GM23248 (cell line): ENCODE measurements at regions not wholly inside any gene's neighbourhood (a gene's known extent, or its start where the extent isn't known, plus 50 kb on each side); places are given as distances from the start of the nearest gene placed in this dataset.

Experiments used
- DNase-seq: peaks from one replicate; pipeline ENCODE4 v3.0.0-alpha.2; 2015
- H2AFZ ChIP-seq: fragments of 200-600 bp; sonication (generic); 2 replicates; pipeline ENCODE4 v1.6.1; 2016; ENCODE audit warnings: antibody characterized with exemption
- H3F3A ChIP-seq: fragments of 200-600 bp; sonication (generic); 2 replicates; pipeline ENCODE4 v1.6.1; 2016; ENCODE audit warnings: mild to moderate bottlenecking, antibody characterized with exemption, mixed run types; ENCODE audit not compliant: insufficient read depth
- H3K27ac ChIP-seq: fragments of 200-600 bp; sonication (generic); 2 replicates; pipeline ENCODE4 v1.5.1; 2016; ENCODE audit warnings: mild to moderate bottlenecking
- H3K27me3 ChIP-seq: fragments of 200-600 bp; sonication (generic); replicated peaks from 2 replicates; pipeline ENCODE4 v1.6.1; 2016; ENCODE audit warnings: mild to moderate bottlenecking; ENCODE audit not compliant: insufficient read depth
- H3K36me3 ChIP-seq: fragments of 200-600 bp; sonication (generic); 2 replicates; pipeline ENCODE4 v1.6.1; 2016; ENCODE audit warnings: low read depth, mild to moderate bottlenecking
- H3K4me1 ChIP-seq: fragments of 200-600 bp; sonication (generic); 2 replicates; pipeline ENCODE4 v1.6.1; 2016; ENCODE audit warnings: mild to moderate bottlenecking; ENCODE audit not compliant: insufficient read depth
- H3K4me2 ChIP-seq: fragments of 200-600 bp; sonication (generic); one replicate; pipeline ENCODE4 v1.6.1; 2016; ENCODE audit warnings: mild to moderate bottlenecking; ENCODE audit not compliant: unreplicated experiment
- H3K4me3 ChIP-seq: fragments of 200-600 bp; sonication (generic); 2 replicates; pipeline ENCODE4 v1.5.1; 2016; ENCODE audit warnings: mild to moderate bottlenecking
- H3K79me2 ChIP-seq: fragments of 200-600 bp; sonication (generic); 2 replicates; pipeline ENCODE4 v1.6.1; 2016; ENCODE audit warnings: mild to moderate bottlenecking; ENCODE audit not compliant: insufficient read depth
- H3K9ac ChIP-seq: fragments of 200-600 bp; sonication (generic); 2 replicates; pipeline ENCODE4 v1.6.1; 2016; ENCODE audit warnings: mild to moderate bottlenecking
- H3K9me2 ChIP-seq: fragments of 200-600 bp; sonication (generic); 2 replicates; pipeline ENCODE4 v1.6.1; 2016; ENCODE audit warnings: mixed run types, mild to moderate bottlenecking, moderate library complexity; ENCODE audit not compliant: insufficient read depth
- H3K9me3 ChIP-seq: fragments of 200-600 bp; sonication (generic); one replicate; pipeline ENCODE4 v1.6.1; 2017; ENCODE audit warnings: low read depth
- H4K20me1 ChIP-seq: fragments of 200-600 bp; sonication (generic); 2 replicates; pipeline ENCODE4 v1.6.0; 2016; ENCODE audit not compliant: insufficient read depth
- EZH2 ChIP-seq: fragments of 200-600 bp; sonication (generic); IDR thresholded peaks from 2 replicates; pipeline ENCODE4 v1.6.1; 2018; ENCODE audit warnings: antibody characterized with exemption, mild to moderate bottlenecking; ENCODE audit not compliant: insufficient read depth, poor library complexity, severe bottlenecking
- EZH2phosphoT487 ChIP-seq: fragments of 200-600 bp; sonication (generic); IDR thresholded peaks from 2 replicates; pipeline ENCODE4 v1.6.1; 2018; ENCODE audit warnings: antibody characterized with exemption, moderate library complexity, mild to moderate bottlenecking, low read depth; ENCODE audit not compliant: insufficient read depth
- WGBS, 2 experiments: methylation state at CpG; one replicate each; pipeline ENCODE4 v1.1.6; 2015 to 2017; ENCODE audit warnings: low lambda C conversion rate in 2 of 2, low coverage in 1 of 2; ENCODE audit errors: missing lambda C conversion rate in 2 of 2; 5-methylcytosine and 5-hydroxymethylcytosine counted together
- in situ Hi-C: fragments of 300-500 bp; cut with MboI; formaldehyde crosslinking; loops from 2 replicates; pipeline ENCODE4 v1.15.0; 2020

GRCh38 chr7:41451826-41452225 lies 251.1 kb downstream of the INHBA start:
- no peak overlapping the region for H3K4me3 ChIP-seq
- H3K27me3 ChIP-seq = no peaks in the 10 kb centered on the region
- no peak overlapping the region for H2AFZ ChIP-seq
- H3K27ac ChIP-seq = no peak overlapping the region
- no peaks in the 10 kb centered on the region for H3K9me2 ChIP-seq
- H3K79me2 ChIP-seq = no peaks in the 10 kb centered on the region
- TF ChIP-seq EZH2phosphoT487 (no peak), EZH2 (no peak)
- H3K4me2 ChIP-seq = no peak overlapping the region
- H3K9ac ChIP-seq = no peak overlapping the region
- no peaks in the 10 kb centered on the region for H3F3A ChIP-seq
- WGBS, 2 experiments = 93 to 100% methylated on average over 1 of the region's 1 CpG
- in situ Hi-C loops = no loop called here
- H3K9me3 ChIP-seq = no peaks in the 10 kb centered on the region
- no peaks in the 10 kb centered on the region for H4K20me1 ChIP-seq
- DNase-seq = peak; percentile 36
- H3K36me3 ChIP-seq = no peaks in the 10 kb centered on the region
- H3K4me1 ChIP-seq = peaks cover 9% of the 10 kb centered on the region; the same call in 1 of the 2 replicates

GRCh38 chr7:41449694-41450093 lies 253.2 kb downstream of the INHBA start:
- Histone ChIP-seq H3F3A (no peaks in the 10 kb centered on the region), H3K27me3 (no peaks in the 10 kb centered on the region), H3K4me1 (peaks cover 9% of the 10 kb centered on the region; the same call in 1 of the 2 replicates), H3K9me3 (no peaks in the 10 kb centered on the region), H4K20me1 (no peaks in the 10 kb centered on the region), H3K4me2 (no peak overlapping the region), H3K4me3 (no peak overlapping the region), H3K9me2 (no peaks in the 10 kb centered on the region), H3K9ac (no peak overlapping the region), H3K27ac (no peak overlapping the region), H3K79me2 (no peaks in the 10 kb centered on the region), H3K36me3 (no peaks in the 10 kb centered on the region), H2AFZ (no peak overlapping the region)
- no peak for DNase-seq
- TF ChIP-seq EZH2 = no peak
- 94% methylated on average over 5 of the region's 5 CpGs for WGBS, 2 experiments
- in situ Hi-C loops = no loop called here

GRCh38 chr7:41449286-41449685 lies 253.6 kb downstream of the INHBA start:
- 35 to 39% methylated on average over 3 of the region's 3 CpGs for WGBS, 2 experiments
- Histone ChIP-seq H3K4me1 (peaks cover 9% of the 10 kb centered on the region; the same call in 1 of the 2 replicates), H3K27me3 (no peaks in the 10 kb centered on the region), H3K9ac (no peak overlapping the region), H2AFZ (no peak overlapping the region), H3K79me2 (no peaks in the 10 kb centered on the region), H3K36me3 (no peaks in the 10 kb centered on the region), H3K9me2 (no peaks in the 10 kb centered on the region), H3K4me2 (no peak overlapping the region), H4K20me1 (no peaks in the 10 kb centered on the region), H3K4me3 (no peak overlapping the region), H3F3A (no peaks in the 10 kb centered on the region), H3K9me3 (no peaks in the 10 kb centered on the region), H3K27ac (no peak overlapping the region)
- no peak for TF ChIP-seq EZH2phosphoT487
- no peak for TF ChIP-seq EZH2
- DNase-seq = no peak
- in situ Hi-C loops = no loop called here

GRCh38 chr7:41448104-41448503 lies 254.8 kb downstream of the INHBA start:
- Histone ChIP-seq H3F3A (no peaks in the 10 kb centered on the region), H3K4me2 (no peak overlapping the region)

GRCh38 chr7:41447450-41448042 lies 255.3 kb downstream of the INHBA start:
- no peaks in the 10 kb centered on the region for H3K36me3 ChIP-seq
- H3K9me2 ChIP-seq = no peaks in the 10 kb centered on the region
- no peaks in the 10 kb centered on the region for H3K9me3 ChIP-seq
- peaks cover 9% of the 10 kb centered on the region; the same call in 1 of the 2 replicates for H3K4me1 ChIP-seq
- TF ChIP-seq EZH2 (no peak), EZH2phosphoT487 (no peak)
- no peaks in the 10 kb centered on the region for H3K79me2 ChIP-seq
- H3K9ac ChIP-seq = no peak overlapping the region
- H3K4me2 ChIP-seq = no peak overlapping the region
- no peaks in the 10 kb centered on the region for H4K20me1 ChIP-seq
- 94 to 95% methylated on average over 9 of the region's 9 CpGs for WGBS, 2 experiments
- no peak overlapping the region for H3K27ac ChIP-seq
- DNase-seq = no peak
- no peak overlapping the region for H3K4me3 ChIP-seq
- in situ Hi-C loops = no loop called here
- no peaks in the 10 kb centered on the region for H3F3A ChIP-seq
- no peak overlapping the region for H2AFZ ChIP-seq
- H3K27me3 ChIP-seq = no peaks in the 10 kb centered on the region

More at GRCh38 chr7:41448104-41448503, 254.8 kb downstream of the INHBA start:
- no peak overlapping the region for H3K4me3 ChIP-seq
- peak; percentile 56 for DNase-seq
- H3K27ac ChIP-seq = no peak overlapping the region
- in situ Hi-C loops = no loop called here
- H3K27me3 ChIP-seq = no peaks in the 10 kb centered on the region
- H2AFZ ChIP-seq = no peak overlapping the region
- peaks cover 9% of the 10 kb centered on the region; the same call in 1 of the 2 replicates for H3K4me1 ChIP-seq
- H3K9ac ChIP-seq = no peak overlapping the region
- no peaks in the 10 kb centered on the region for H3K9me3 ChIP-seq
- H3K79me2 ChIP-seq = no peaks in the 10 kb centered on the region
- no peaks in the 10 kb centered on the region for H3K36me3 ChIP-seq
- no peaks in the 10 kb centered on the region for H4K20me1 ChIP-seq
- no peaks in the 10 kb centered on the region for H3K9me2 ChIP-seq
- TF ChIP-seq EZH2phosphoT487 = no peak
- no peak for TF ChIP-seq EZH2
